Osteoblast (primary cell): ENCODE measurements at regions not wholly inside any gene's neighbourhood (a gene's known extent, or its start where the extent isn't known, plus 50 kb on each side); places are given as distances from the start of the nearest gene placed in this dataset.

Experiments used
- DNase-seq: peaks from one replicate; pipeline ENCODE4 v3.0.0; 2011; ENCODE audit warnings: low spot score, mixed read lengths; ENCODE audit not compliant: insufficient read length; ENCODE audit errors: missing footprints
- H2AFZ ChIP-seq: 2 replicates; pipeline ENCODE4 v1.6.0; 2011; ENCODE audit warnings: mild to moderate bottlenecking, low read length
- H3K27ac ChIP-seq: 2 replicates; pipeline ENCODE4 v1.5.1; 2011; ENCODE audit warnings: mild to moderate bottlenecking, low read depth, low read length, moderate library complexity
- H3K27me3 ChIP-seq: 2 replicates; pipeline ENCODE4 v1.6.0; 2012; ENCODE audit warnings: mild to moderate bottlenecking, control low read depth, inconsistent platforms, low read length, moderate library complexity; ENCODE audit not compliant: insufficient read depth
- H3K36me3 ChIP-seq: 2 replicates; pipeline ENCODE4 v1.5.1; 2011; ENCODE audit warnings: mild to moderate bottlenecking, low read length, control low read depth, moderate library complexity; ENCODE audit not compliant: insufficient read depth
- H3K4me1 ChIP-seq: 2 replicates; pipeline ENCODE4 v1.5.1; 2011; ENCODE audit warnings: mild to moderate bottlenecking, low read length, control low read depth, moderate library complexity; ENCODE audit not compliant: insufficient read depth
- H3K4me2 ChIP-seq: 2 replicates; pipeline ENCODE4 v1.6.0; 2011; ENCODE audit warnings: mild to moderate bottlenecking, low read length; ENCODE audit not compliant: insufficient read depth
- H3K4me3 ChIP-seq: fragments of 200-600 bp; sonication (generic); 3 replicates; pipeline ENCODE4 v1.5.1; 2012; ENCODE audit warnings: mild to moderate bottlenecking, low read length, inconsistent platforms; ENCODE audit not compliant: insufficient read depth
- H3K79me2 ChIP-seq: 2 replicates; pipeline ENCODE4 v1.6.0; 2012; ENCODE audit warnings: mild to moderate bottlenecking, low read length, control low read depth, inconsistent platforms; ENCODE audit not compliant: insufficient read depth
- H3K9me3 ChIP-seq: 2 replicates; pipeline ENCODE4 v1.5.1; 2011; ENCODE audit warnings: low read depth, low read length, control low read depth
- H4K20me1 ChIP-seq: 2 replicates; pipeline ENCODE4 v1.6.0; 2012; ENCODE audit warnings: mild to moderate bottlenecking, low read length, control low read depth; ENCODE audit not compliant: insufficient read depth
- CTCF ChIP-seq: IDR thresholded peaks from 2 replicates; pipeline ENCODE4 v1.5.1; 2011; ENCODE audit warnings: mild to moderate bottlenecking, low read depth, low read length, moderate library complexity; ENCODE audit errors: extremely low read depth

- Histone ChIP-seq H3K27ac (no peak overlapping the region), H3K4me1 (no peaks in the 10 kb centered on the region), H3K4me2 (no peak overlapping the region), H4K20me1 (no peaks in the 10 kb centered on the region), H3K36me3 (no peaks in the 10 kb centered on the region), H3K4me3 (no peak overlapping the region), H3K9me3 (no peaks in the 10 kb centered on the region), H2AFZ (no peak overlapping the region), H3K79me2 (no peaks in the 10 kb centered on the region), H3K27me3 (no peaks in the 10 kb centered on the region)
- no peak for TF ChIP-seq CTCF
- DNase-seq = no peak
Measured at GRCh38 chr18:66344227-66344626, 259.7 kb downstream of the CDH19 start.

DNA sequence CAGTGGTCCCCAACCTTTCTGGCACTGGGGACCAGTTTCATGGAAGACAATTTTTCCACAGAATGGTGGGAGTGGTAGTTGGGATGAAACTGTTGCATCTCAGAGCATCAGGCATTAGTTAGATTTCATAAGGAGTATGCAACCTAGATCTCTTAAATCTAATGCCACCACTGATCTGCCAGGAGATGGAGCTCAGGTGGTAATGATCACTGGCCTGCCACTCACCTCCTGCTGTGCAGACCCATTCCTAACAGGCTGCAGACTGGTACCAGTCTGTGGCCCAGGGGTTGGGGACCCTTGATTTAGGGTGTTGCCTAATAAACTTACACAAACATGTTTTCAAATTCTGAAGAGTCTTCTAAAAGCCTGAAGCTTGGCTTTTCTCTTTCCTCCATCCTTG, 261.3 kb downstream of the CDH19 start:
- TF ChIP-seq CTCF = no peak
- no peaks in the 10 kb centered on the region for H3K36me3 ChIP-seq

DNA sequence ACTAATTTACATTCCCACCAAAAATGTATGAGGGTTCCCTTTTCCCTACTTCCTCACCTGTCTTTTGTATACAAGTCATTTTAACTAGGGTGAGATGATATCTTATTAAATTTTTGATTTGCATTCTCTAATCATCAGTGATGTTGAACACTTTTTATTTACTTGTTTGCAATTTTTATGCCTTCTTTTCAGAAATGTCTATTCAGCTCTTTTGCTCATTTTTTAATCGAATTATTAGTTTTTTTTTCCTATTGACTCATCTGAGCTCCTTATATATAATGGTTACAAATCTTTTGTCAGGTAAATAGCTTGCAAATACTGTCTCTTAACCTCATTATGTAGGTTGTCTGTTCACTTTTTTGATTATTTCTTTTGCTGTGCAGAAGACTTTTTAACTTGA, 269.4 kb downstream of the CDH19 start:
- Histone ChIP-seq H3K9me3 (no peaks in the 10 kb centered on the region), H3K27ac (no peak overlapping the region), H2AFZ (no peak overlapping the region), H3K4me2 (no peak overlapping the region), H3K27me3 (no peaks in the 10 kb centered on the region), H3K79me2 (no peaks in the 10 kb centered on the region), H3K4me3 (no peak overlapping the region), H3K36me3 (no peaks in the 10 kb centered on the region), H3K4me1 (no peaks in the 10 kb centered on the region), H4K20me1 (no peaks in the 10 kb centered on the region)
- no peak for TF ChIP-seq CTCF
- DNase-seq = no peak

More for the DNA sequence above, 261.3 kb downstream of the CDH19 start:
- Histone ChIP-seq H2AFZ (no peak overlapping the region), H3K9me3 (no peaks in the 10 kb centered on the region), H3K27ac (no peak overlapping the region), H3K79me2 (no peaks in the 10 kb centered on the region), H3K27me3 (no peaks in the 10 kb centered on the region), H3K4me2 (no peak overlapping the region), H3K4me1 (no peaks in the 10 kb centered on the region), H3K4me3 (no peak overlapping the region), H4K20me1 (no peaks in the 10 kb centered on the region)
- DNase-seq = no peak

- H3K9me3 ChIP-seq = peaks cover 5% of the 10 kb centered on the region
- H3K27me3 ChIP-seq = no peaks in the 10 kb centered on the region
- H3K4me1 ChIP-seq = no peaks in the 10 kb centered on the region
- DNase-seq = no peak
- no peak overlapping the region for H3K27ac ChIP-seq
- H3K36me3 ChIP-seq = no peaks in the 10 kb centered on the region
- H4K20me1 ChIP-seq = no peaks in the 10 kb centered on the region
- H3K4me3 ChIP-seq = no peak overlapping the region
- no peak overlapping the region for H3K4me2 ChIP-seq
- no peaks in the 10 kb centered on the region for H3K79me2 ChIP-seq
- TF ChIP-seq CTCF = no peak
- no peak overlapping the region for H2AFZ ChIP-seq
Measured at GRCh38 chr18:66329716-66330115, 274.2 kb downstream of the CDH19 start.
